ENCODE measurements at regions not wholly inside any gene's neighbourhood (a gene's known extent, or its start where the extent isn't known, plus 50 kb on each side); places are given as distances from the start of the nearest gene placed in this dataset.

DNA sequence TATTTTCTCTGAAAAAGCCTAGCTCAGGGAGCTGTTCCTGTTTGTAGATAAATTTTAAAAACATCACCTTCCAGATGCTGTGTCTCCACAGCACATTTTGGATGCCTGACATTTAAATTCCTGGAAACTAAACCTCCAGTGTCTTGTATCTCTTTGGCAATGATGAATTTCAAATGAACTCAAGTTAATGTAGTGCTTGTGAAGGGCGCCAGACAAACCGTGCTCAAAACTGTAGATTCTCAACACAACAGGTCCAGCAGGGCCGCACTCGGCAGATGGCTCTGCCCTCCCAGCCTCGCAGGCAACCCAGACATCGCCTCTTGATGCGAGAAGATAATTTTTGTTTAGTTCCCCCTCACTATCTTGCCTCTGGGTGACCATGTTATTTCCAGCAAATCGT, 432.9 kb downstream of the VRK1 start:
- H3K4me3 ChIP-seq (ENCODE audit: low read depth, low read length): no peak overlapping the region
- DNase-seq (ENCODE audit: low read depth): no peak
- TF ChIP-seq, protein P1, sequence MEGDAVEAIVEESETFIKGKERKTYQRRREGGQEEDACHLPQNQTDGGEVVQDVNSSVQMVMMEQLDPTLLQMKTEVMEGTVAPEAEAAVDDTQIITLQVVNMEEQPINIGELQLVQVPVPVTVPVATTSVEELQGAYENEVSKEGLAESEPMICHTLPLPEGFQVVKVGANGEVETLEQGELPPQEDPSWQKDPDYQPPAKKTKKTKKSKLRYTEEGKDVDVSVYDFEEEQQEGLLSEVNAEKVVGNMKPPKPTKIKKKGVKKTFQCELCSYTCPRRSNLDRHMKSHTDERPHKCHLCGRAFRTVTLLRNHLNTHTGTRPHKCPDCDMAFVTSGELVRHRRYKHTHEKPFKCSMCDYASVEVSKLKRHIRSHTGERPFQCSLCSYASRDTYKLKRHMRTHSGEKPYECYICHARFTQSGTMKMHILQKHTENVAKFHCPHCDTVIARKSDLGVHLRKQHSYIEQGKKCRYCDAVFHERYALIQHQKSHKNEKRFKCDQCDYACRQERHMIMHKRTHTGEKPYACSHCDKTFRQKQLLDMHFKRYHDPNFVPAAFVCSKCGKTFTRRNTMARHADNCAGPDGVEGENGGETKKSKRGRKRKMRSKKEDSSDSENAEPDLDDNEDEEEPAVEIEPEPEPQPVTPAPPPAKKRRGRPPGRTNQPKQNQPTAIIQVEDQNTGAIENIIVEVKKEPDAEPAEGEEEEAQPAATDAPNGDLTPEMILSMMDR (conservative IDR thresholded peaks at IDR 0.05; ENCODE audit: low read depth, low read length): no peak

DNA sequence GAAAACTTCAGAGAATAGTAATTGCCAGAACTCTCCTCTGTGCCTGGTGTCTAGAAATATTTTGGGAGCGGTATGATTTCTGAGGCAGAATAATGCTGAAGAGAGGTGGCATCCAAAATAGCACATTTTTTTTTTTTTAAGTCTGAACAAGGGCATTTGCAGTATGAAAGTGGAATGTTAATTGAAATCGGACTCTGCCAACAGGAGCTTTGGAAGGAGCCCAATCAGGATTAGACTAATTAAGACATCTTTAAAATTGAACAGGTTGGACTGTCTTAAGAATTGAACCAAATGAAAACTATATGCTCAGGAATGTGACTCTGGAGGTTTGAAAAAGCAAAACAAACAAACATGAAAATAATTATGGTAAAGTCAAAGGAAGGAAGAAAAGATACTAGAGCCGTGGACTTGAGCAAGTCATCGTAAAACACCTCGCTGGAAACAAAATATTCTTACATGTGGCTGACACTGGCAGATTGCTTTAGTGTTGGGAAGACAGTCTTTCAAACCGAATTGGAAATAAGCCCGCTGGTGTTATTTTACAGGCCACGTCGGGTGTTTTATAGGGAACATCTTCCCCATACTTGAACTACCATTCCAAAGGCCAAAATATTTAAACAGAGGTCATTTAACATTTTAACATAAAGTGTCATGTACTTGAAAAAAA, 436.3 kb downstream of the VRK1 start:
- no peak for DNase-seq (ENCODE audit: low read depth)
- H3K4me3 ChIP-seq (ENCODE audit: low read depth, low read length): no peak overlapping the region
- TF ChIP-seq, protein P1 (conservative IDR thresholded peaks at IDR 0.05; ENCODE audit: low read depth, low read length): no peak

DNA sequence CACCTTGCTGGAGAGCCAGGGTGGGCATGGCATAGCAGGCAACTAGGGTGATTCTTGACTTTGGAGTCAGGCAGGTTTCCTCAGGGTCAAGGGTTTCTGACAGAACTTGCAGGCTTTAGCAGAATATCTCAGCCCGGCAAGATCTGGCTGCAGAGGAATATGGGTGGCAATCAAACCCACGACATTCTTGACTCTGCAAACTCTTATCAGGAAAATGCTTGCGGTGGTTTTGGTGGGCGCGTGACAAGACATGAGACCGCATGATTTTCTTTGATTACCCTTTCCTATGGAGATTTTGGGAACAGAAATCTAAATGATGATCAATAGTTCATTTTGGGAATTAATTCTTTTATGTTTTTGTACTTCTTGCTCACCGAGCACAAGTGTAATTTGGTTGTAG, 449.5 kb downstream of the VRK1 start:
- TF ChIP-seq, protein P1 (conservative IDR thresholded peaks at IDR 0.05; ENCODE audit: low read depth, low read length): no peak
- no peak for DNase-seq (ENCODE audit: low read depth)
- H3K4me3 ChIP-seq (ENCODE audit: low read depth, low read length): no peak overlapping the region

DNA sequence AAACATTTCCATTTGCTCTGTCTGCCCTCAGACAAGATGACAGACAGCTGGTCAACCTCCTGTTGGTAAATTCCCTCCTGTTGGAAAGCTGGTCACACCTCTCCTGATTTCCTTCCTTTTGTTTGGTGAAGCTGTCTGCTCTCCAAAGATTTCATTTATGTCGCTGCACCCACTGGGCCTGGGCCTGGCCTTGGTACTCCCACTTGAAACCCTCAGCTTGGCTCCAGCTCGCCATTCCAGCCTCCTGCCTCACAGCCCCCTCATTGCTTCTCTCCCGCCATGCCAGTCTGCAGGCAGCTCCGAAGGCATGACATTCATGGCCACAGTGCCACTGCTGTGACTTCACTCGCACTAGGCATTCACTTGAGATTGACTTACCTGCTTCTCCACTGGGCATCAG, 451.8 kb downstream of the VRK1 start:
- TF ChIP-seq, protein P1 (conservative IDR thresholded peaks at IDR 0.05; ENCODE audit: low read depth, low read length): no peak
- H3K4me3 ChIP-seq (ENCODE audit: low read depth, low read length): no peak overlapping the region
- DNase-seq (ENCODE audit: low read depth): no peak

DNA sequence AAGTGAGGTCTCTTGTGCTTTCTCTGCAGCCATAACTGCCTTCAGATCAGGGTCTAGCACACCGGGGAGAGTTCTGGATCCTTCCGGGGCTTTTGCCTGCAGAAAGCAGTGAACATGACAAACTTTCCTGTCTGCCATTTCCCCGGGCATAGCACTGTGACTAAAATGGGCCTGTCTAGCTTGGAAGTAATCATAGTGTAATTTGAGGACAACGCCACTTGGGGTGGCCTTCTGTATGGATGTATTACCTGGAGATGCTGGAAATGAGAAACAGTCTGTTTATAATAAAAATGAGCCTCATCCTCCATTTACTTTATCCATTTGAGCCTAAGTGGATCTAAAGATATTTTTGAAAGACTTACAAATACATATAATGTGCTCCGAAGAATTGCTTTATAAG, 453.7 kb downstream of the VRK1 start:
- H3K4me3 ChIP-seq (ENCODE audit: low read depth, low read length): no peak overlapping the region
- TF ChIP-seq, protein P1 (conservative IDR thresholded peaks at IDR 0.05; ENCODE audit: low read depth, low read length): no peak
- no peak for DNase-seq (ENCODE audit: low read depth)

DNA sequence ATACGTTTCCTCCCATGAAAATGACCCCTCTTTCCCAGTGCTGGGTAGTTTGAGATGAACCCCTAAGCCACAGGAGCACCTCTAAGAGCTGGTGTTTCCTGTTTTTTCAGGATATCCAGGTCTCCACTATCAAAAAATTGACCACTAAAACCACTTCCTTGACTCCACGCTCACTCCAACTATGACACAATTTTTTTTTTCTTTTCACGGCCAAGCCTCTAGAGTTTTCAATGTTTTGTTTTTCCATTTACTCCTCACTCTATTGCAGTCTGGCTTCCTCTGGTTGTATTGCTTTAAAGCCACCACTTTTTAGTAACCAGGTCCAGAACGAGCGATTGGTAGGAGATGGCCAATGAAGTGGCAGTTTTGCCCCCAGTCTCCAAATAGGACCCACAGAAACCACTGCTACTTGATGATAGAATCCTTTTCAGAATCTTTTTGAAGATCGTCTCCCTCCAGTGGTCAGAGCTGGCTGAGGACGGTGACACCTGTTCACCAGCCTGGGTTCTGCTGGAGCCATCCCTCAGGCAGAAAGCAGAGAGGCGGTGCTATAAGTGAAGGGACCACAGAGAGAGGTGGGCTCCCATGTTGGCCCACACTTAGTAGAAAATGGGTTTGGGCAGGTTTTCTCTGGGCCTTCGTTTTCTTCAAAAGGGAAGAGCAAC, 454.4 kb downstream of the VRK1 start:
- TF ChIP-seq, protein P1 (conservative IDR thresholded peaks at IDR 0.05; ENCODE audit: low read depth, low read length): no peak
- no peak overlapping the region for H3K4me3 ChIP-seq (ENCODE audit: low read depth, low read length)
- DNase-seq (ENCODE audit: low read depth): no peak

DNA sequence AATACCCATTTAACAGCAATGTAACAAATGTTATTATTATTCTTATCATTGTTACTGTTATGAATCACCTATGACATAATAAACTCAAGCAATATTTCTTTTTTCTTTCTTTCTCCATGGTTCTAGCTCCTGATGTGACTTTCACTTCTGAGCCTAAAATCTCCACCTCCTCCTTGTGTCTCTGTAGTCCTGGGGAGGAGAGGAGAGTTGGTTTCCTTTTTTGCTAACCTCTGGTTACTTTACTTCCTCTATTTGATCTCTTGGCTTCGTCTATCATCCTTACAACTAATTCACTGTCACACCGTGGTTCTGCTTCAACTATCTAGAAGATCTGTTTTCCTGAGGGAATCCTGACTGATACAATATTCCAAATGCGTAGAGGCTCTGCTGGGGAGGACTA, 456.6 kb downstream of the VRK1 start:
- DNase-seq (ENCODE audit: low read depth): no peak
- H3K4me3 ChIP-seq (ENCODE audit: low read depth, low read length): no peak overlapping the region
- TF ChIP-seq, protein P1 (conservative IDR thresholded peaks at IDR 0.05; ENCODE audit: low read depth, low read length): no peak

Measured in choroid plexus epithelial cell (primary cell).